ENCODE measurements at regions not wholly inside any gene's neighbourhood (a gene's known extent, or its start where the extent isn't known, plus 50 kb on each side); places are given as distances from the start of the nearest gene placed in this dataset.

GRCh38 chr22:48929276-48929790, 898.3 kb downstream of the BRD1 start:
- H3K9me2 ChIP-seq (ENCODE audit: insufficient read depth): no peaks in the 10 kb centered on the region
- ChIA-PET CTCF (no interaction called here), POLR2A (no interaction called here), RAD21 (ENCODE audit: low non-redundant PET in 1 of 2, low total read pairs in 2 of 2, uncharacterized antibody in 2 of 2, unreplicated experiment in 2 of 2) (no interaction called here)
- H3K9ac ChIP-seq (ENCODE audit: low read length): no peak overlapping the region
- no peak for TF ChIP-seq ZBTB33 (IDR thresholded peaks at IDR 0.05; ENCODE audit: extremely low read depth, insufficient replicate concordance, low read length)
- no peak for TF ChIP-seq RAD21 (IDR thresholded peaks at IDR 0.05; ENCODE audit: low read depth)
- no peak for TF ChIP-seq JUND (IDR thresholded peaks at IDR 0.05)
- TF ChIP-seq POLR2AphosphoS5 (IDR thresholded peaks at IDR 0.05; ENCODE audit: low read depth, low read length): no peak
- no peak for TF ChIP-seq SP1 (IDR thresholded peaks at IDR 0.05; ENCODE audit: low read depth)
- DNase-seq (ENCODE audit: low read depth, low spot score): no peak
- H3K27ac ChIP-seq (ENCODE audit: low read depth, low read length): no peak overlapping the region
- no TSS peak for BruUV-seq (replicated peaks)
- intact Hi-C loops (cut with micrococcal nuclease): no loop called here
- H2AFZ ChIP-seq (ENCODE audit: low read depth, low read length, poor library complexity, severe bottlenecking): no peak overlapping the region
- H3K36me3 ChIP-seq (ENCODE audit: control insufficient read depth in 1 of 2, insufficient read depth in 2 of 2, low read length in 2 of 2): no peaks in the 10 kb centered on the region
- no peak overlapping the region for H3K4me2 ChIP-seq (ENCODE audit: low read length)
- H3K27me3 ChIP-seq (ENCODE audit: insufficient read depth, low read length): peaks cover 16% of the 10 kb centered on the region
- no peaks in the 10 kb centered on the region for H4K20me1 ChIP-seq (ENCODE audit: insufficient read depth)
- ATAC-seq: no peak
- H3K4me3 ChIP-seq (replicated peaks in 1 of 2; ENCODE audit: low read depth in 1 of 2, low read length in 2 of 2): no peak overlapping the region
- H3K9me3 ChIP-seq (ENCODE audit: control insufficient read depth in 1 of 2, insufficient read depth in 1 of 2, low read depth in 1 of 2, low read length in 2 of 2): no peaks in the 10 kb centered on the region
- H3K79me2 ChIP-seq (ENCODE audit: insufficient read depth, low read length): no peaks in the 10 kb centered on the region
- peaks cover 0 to 3% of the 10 kb centered on the region in 2 experiments; a peak in 2 of 4 replicates for H3K4me1 ChIP-seq (ENCODE audit: control insufficient read depth in 1 of 2, insufficient read depth in 2 of 2, low read length in 2 of 2)

GRCh38 chr22:48927591-48927990, 900.1 kb downstream of the BRD1 start:
- intact Hi-C loops (cut with micrococcal nuclease): no loop called here
- Histone ChIP-seq H3K9me2 (ENCODE audit: insufficient read depth) (no peaks in the 10 kb centered on the region), H4K20me1 (ENCODE audit: insufficient read depth) (no peaks in the 10 kb centered on the region), H3K79me2 (ENCODE audit: insufficient read depth, low read length) (no peaks in the 10 kb centered on the region), H2AFZ (ENCODE audit: low read depth, low read length, poor library complexity, severe bottlenecking) (no peak overlapping the region), H3K27me3 (ENCODE audit: insufficient read depth, low read length) (peaks cover 16% of the 10 kb centered on the region), H3K9ac (ENCODE audit: low read length) (no peak overlapping the region), H3K4me3 (replicated peaks in 1 of 2; ENCODE audit: low read depth in 1 of 2, low read length in 2 of 2) (no peak overlapping the region), H3K27ac (ENCODE audit: low read depth, low read length) (no peak overlapping the region), H3K9me3 (ENCODE audit: control insufficient read depth in 1 of 2, insufficient read depth in 1 of 2, low read depth in 1 of 2, low read length in 2 of 2) (no peaks in the 10 kb centered on the region), H3K4me1 (ENCODE audit: control insufficient read depth in 1 of 2, insufficient read depth in 2 of 2, low read length in 2 of 2) (peaks cover 0 to 3% of the 10 kb centered on the region in 2 experiments; a peak in 2 of 4 replicates), H3K4me2 (ENCODE audit: low read length) (no peak overlapping the region), H3K36me3 (ENCODE audit: control insufficient read depth in 1 of 2, insufficient read depth in 2 of 2, low read length in 2 of 2) (no peaks in the 10 kb centered on the region)
- no TSS peak for BruUV-seq (replicated peaks)
- RAD21 ChIA-PET (ENCODE audit: low non-redundant PET in 1 of 2, low total read pairs in 2 of 2, uncharacterized antibody in 2 of 2, unreplicated experiment in 2 of 2): no interaction called here
- POLR2A ChIA-PET: no interaction called here
- ATAC-seq: no peak
- CTCF ChIA-PET: no interaction called here
- DNase-seq (ENCODE audit: low read depth, low spot score): no peak
- no peak for TF ChIP-seq CEBPB (IDR thresholded peaks at IDR 0.05; ENCODE audit: low read depth)
- TF ChIP-seq RAD21 (IDR thresholded peaks at IDR 0.05; ENCODE audit: low read depth): no peak
- TF ChIP-seq EZH2 (IDR thresholded peaks at IDR 0.05): no peak
